ENCODE measurements at regions not wholly inside any gene's neighbourhood (a gene's known extent, or its start where the extent isn't known, plus 50 kb on each side); places are given as distances from the start of the nearest gene placed in this dataset.

GRCh38 chr6:1080453-1081337, 231.2 kb upstream of the FOXQ1 start:
- TF ChIP-seq CTCF (IDR thresholded peaks at IDR 0.05 in 2 of 3, conservative IDR thresholded peaks at IDR 0.05 in 1 of 3; ENCODE audit: control insufficient read depth in 2 of 3, extremely low read depth in 1 of 3, insufficient read depth in 1 of 3, low read depth in 3 of 3, low read length in 3 of 3) (no peak), NBN (IDR thresholded peaks at IDR 0.05) (no peak), EZH2 (IDR thresholded peaks at IDR 0.05; ENCODE audit: borderline replicate concordance, control insufficient read depth, low read depth, low read length) (no peak), EP300 (IDR thresholded peaks at IDR 0.05; ENCODE audit: borderline replicate concordance in 1 of 2, control insufficient read depth in 1 of 2, low read depth in 2 of 2, low read length in 2 of 2) (no peak), ZNF207 (IDR thresholded peaks at IDR 0.05; ENCODE audit: borderline replicate concordance) (no peak), HDAC6 (IDR thresholded peaks at IDR 0.05; ENCODE audit: unreplicated experiment) (no peak), POLR2AphosphoS5 (IDR thresholded peaks at IDR 0.05; ENCODE audit: low read length) (no peak), MEF2A (IDR thresholded peaks at IDR 0.05; ENCODE audit: insufficient read depth, low read depth, low read length) (no peak), FOXM1 (IDR thresholded peaks at IDR 0.05; ENCODE audit: low read depth, low read length) (no peak), TARDBP (IDR thresholded peaks at IDR 0.05; ENCODE audit: borderline replicate concordance) (no peak)

Measured in GM12878 (cell line).